Prostate gland (tissue), 2 donors: ENCODE measurements at regions not wholly inside any gene's neighbourhood (a gene's known extent, or its start where the extent isn't known, plus 50 kb on each side); places are given as distances from the start of the nearest gene placed in this dataset.

Source experiments
- DNase-seq: peaks from one replicate; pipeline ENCODE4 v3.0.0-alpha.2; 2019; ENCODE audit warnings: low spot score
- H3K27ac ChIP-seq, 2 donors: fragments of 200-600 bp; sonication (generic); 2 replicates each; pipeline ENCODE4 v1.5.1; 2017 to 2019
- H3K27me3 ChIP-seq: fragments of 200-600 bp; sonication (generic); replicated peaks from 2 replicates; pipeline ENCODE4 v1.5.1; 2019; ENCODE audit not compliant: insufficient read depth
- H3K36me3 ChIP-seq, 2 donors: fragments of 200-600 bp; sonication (generic); 1 replicate in 1 of 2; 2 replicates in 1 of 2; pipeline versions ENCODE4 v1.5.1 to v1.8.1; 2017 to 2019
- H3K4me1 ChIP-seq: fragments of 200-600 bp; sonication (generic); replicated peaks from 2 replicates; pipeline ENCODE4 v1.5.1; 2019
- H3K4me3 ChIP-seq, 2 donors: fragments of 200-600 bp; sonication (generic); 2 replicates each; pipeline ENCODE4 v1.5.1; 2017 to 2019
- H3K9me3 ChIP-seq: fragments of 200-600 bp; sonication (generic); 2 replicates; pipeline ENCODE4 v1.5.1; 2017
- POLR2A ChIP-seq: fragments of 450-650 bp; IDR thresholded peaks from one replicate; pipeline ENCODE4 v1.6.1; 2016; ENCODE audit warnings: antibody characterized with exemption, mild to moderate bottlenecking
- POLR2AphosphoS5 ChIP-seq: sonication (generic); formaldehyde crosslinking; IDR thresholded peaks from one replicate; pipeline ENCODE4 v1.6.1; 2017; ENCODE audit warnings: antibody characterized with exemption
- WGBS: methylation state at CpG from one replicate; pipeline ENCODE4 v1.1.5; 2018; 5-methylcytosine and 5-hydroxymethylcytosine counted together
- intact Hi-C: fragments of 100-400 bp; cut with DNase I; formaldehyde crosslinking; loops from one replicate; pipeline ENCODE4 v1.14.2; 2022
- TF ChIP-seq, protein P1 (sequence below), 4 experiments: fragments of 200-600 bp in 2 of 4; fragments of 450-650 bp in 2 of 4; sonication (generic) in 2 of 4; IDR thresholded peaks; 1 replicate in 3 of 4; 2 replicates in 1 of 4; pipeline ENCODE4 v1.5.1; 2016 to 2019; ENCODE audit warnings: antibody characterized with exemption in 4 of 4, mild to moderate bottlenecking in 2 of 4, moderate library complexity in 2 of 4

DNA sequence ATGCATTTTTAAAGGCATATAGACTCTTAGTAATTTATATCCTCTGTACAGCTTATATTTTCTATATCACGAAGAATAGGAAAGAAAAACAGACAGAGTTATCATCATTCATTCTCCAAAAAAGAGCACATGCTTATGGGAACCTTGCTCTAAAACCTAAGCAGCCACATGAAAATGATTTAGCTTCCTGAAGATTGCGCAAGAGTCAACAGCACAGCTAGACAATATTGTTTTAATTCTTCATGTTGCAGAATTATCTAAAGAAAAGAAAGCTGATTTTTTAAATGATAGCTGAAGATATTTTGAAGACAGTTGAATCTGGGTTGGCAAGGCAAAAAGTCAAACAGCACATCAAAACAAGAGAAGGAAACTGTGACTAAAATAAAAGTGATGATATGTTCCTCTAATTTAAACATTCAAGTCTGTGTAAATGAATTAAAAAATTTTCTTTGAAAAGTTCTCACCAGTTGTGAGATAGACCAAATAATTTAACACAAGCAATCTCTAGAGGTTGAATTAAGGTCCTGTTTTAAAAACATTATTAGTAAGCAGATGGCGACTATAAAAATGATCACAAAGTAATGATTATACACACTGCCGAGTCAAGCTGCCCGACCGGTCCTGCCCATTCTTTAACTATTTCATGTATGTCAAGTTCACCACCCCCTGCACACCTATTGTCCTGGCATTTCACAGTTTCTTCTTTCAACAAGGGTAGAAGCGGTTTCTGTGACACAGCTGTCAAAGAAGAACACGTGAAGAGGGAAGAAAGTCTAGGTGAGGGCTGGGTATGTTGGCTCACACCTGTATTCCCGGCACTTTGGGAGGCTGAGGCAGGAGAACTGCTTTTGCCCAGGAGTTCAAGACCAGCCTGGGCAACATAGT, 74.2 kb upstream of the BHLHE40 start:
- H3K9me3 ChIP-seq = no peaks in the 10 kb centered on the region
- 36% methylated on average over 9 of the region's 9 CpGs for WGBS
- peak overlapping the region; percentile 45 to 46 for H3K27ac ChIP-seq
- H3K4me3 ChIP-seq = no peak overlapping the region
- DNase-seq = peak; percentile 48
- H3K27me3 ChIP-seq = no peaks in the 10 kb centered on the region
- intact Hi-C loops = no loop called here
- TF ChIP-seq, protein P1, sequence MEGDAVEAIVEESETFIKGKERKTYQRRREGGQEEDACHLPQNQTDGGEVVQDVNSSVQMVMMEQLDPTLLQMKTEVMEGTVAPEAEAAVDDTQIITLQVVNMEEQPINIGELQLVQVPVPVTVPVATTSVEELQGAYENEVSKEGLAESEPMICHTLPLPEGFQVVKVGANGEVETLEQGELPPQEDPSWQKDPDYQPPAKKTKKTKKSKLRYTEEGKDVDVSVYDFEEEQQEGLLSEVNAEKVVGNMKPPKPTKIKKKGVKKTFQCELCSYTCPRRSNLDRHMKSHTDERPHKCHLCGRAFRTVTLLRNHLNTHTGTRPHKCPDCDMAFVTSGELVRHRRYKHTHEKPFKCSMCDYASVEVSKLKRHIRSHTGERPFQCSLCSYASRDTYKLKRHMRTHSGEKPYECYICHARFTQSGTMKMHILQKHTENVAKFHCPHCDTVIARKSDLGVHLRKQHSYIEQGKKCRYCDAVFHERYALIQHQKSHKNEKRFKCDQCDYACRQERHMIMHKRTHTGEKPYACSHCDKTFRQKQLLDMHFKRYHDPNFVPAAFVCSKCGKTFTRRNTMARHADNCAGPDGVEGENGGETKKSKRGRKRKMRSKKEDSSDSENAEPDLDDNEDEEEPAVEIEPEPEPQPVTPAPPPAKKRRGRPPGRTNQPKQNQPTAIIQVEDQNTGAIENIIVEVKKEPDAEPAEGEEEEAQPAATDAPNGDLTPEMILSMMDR (IDR thresholded peaks at IDR 0.05) = no peak
- TF ChIP-seq POLR2AphosphoS5 (peak; percentile 53), POLR2A (no peak)
- H3K4me1 ChIP-seq = no peaks in the 10 kb centered on the region
- no peaks in the 10 kb centered on the region for H3K36me3 ChIP-seq

DNA sequence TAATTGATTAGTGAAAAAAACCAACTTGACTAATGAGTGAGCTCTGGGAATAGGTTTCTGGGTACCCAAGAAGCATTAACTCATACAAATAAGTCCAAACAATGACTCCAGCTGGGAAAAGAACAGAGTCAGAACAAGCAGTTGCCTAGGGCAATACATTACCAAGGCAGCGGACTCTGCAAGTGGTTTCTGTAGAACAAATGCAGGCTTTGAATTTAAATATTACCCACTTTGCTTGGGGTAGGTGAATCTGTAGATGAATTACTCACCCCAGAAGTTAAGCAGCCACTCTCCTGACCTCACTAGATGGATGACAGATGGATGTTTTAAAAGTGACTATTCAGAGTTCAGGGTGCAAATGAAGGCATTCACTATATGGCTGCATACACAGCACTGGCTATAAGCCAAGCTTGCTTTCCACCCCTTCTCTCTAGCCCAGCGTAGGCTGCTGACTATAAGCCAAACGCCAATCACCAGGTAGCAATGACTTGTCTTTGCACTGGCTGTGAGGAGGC, 73.1 kb upstream of the BHLHE40 start:
- DNase-seq = no peak
- no peak overlapping the region for H3K4me3 ChIP-seq
- no peaks in the 10 kb centered on the region for H3K4me1 ChIP-seq
- H3K9me3 ChIP-seq = no peaks in the 10 kb centered on the region
- no peaks in the 10 kb centered on the region for H3K36me3 ChIP-seq
- WGBS = 26% methylated on average over 3 of the region's 3 CpGs
- no peak for TF ChIP-seq POLR2A
- H3K27me3 ChIP-seq = no peaks in the 10 kb centered on the region
- peak overlapping the region in 1 of 2 donors; percentile 45 for H3K27ac ChIP-seq
- intact Hi-C loops = no loop called here

DNA sequence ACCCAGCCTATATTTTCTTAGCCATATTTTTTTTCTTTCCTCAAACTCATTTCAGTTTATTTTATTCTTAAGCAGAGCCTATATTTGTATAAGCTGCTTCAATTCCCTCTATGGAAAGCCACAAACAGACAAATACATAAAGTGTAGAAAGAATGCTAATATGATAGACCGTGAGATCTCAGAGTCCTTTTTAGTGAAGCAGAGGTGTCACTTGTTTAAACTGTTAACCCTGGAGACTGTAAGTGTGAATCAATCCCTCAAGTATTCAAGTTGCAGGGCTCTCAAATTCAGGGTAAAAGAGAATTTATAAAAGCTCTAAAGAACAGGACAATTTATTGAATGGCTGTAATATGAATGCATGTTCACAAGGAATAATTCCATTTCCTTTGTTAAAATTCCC, 72.2 kb upstream of the BHLHE40 start:
- no peaks in the 10 kb centered on the region for H3K9me3 ChIP-seq
- no peak for TF ChIP-seq POLR2AphosphoS5
- TF ChIP-seq, protein P1 (IDR thresholded peaks at IDR 0.05) = no peak
- no peak for TF ChIP-seq POLR2A
- DNase-seq = no peak
- H3K4me3 ChIP-seq = no peak overlapping the region
- no peaks in the 10 kb centered on the region for H3K4me1 ChIP-seq
- H3K27me3 ChIP-seq = no peaks in the 10 kb centered on the region
- no peaks in the 10 kb centered on the region for H3K36me3 ChIP-seq
- intact Hi-C loops = no loop called here
- 72% methylated on average over 1 of the region's 1 CpG for WGBS
- H3K27ac ChIP-seq = no peak overlapping the region

DNA sequence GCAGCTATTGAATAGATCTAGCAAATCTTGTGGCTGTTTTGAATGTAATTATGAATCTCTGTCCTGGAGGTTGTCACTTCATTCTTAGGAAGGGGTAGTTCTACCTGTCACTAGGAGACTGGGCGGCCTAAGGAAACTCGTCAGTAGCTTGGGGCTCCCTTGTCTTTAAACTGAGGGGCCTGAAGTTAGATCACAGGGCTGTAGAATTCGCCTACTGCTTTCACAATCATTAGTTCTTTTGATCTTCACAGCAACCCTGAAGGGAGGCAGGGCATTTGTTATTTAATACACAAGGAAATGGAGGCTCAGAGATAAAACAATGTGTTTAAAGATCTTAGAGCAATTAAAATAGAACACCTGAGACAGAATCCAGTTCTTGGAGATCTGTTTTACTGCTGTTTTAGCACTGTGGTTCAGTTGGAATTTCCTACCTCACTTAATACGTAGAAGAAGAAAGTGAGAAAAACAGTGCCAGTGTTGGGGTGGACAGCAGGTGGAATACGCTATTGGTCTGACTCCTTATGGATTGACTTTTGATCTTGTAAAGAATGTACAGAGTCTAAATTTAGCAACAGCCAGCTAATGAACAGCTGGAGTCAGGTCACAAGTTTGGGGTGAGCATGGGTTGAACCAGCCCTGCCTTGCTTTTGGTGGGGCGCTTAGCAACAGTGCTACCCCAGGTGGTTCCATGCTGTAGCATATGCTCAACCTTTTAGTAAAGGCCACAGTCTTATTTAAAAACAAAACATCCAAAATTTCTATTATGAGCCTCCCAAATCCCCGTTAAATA, 71.4 kb upstream of the BHLHE40 start:
- no peaks in the 10 kb centered on the region for H3K27me3 ChIP-seq
- no peak overlapping the region for H3K4me3 ChIP-seq
- H3K36me3 ChIP-seq = no peaks in the 10 kb centered on the region
- TF ChIP-seq, protein P1 (IDR thresholded peaks at IDR 0.05) = no peak
- TF ChIP-seq POLR2A = no peak
- no peak for TF ChIP-seq POLR2AphosphoS5
- WGBS = 86% methylated on average over 7 of the region's 7 CpGs
- no peaks in the 10 kb centered on the region for H3K4me1 ChIP-seq
- no peak for DNase-seq
- no peaks in the 10 kb centered on the region for H3K9me3 ChIP-seq
- no peak overlapping the region for H3K27ac ChIP-seq
- intact Hi-C loops = no loop called here

DNA sequence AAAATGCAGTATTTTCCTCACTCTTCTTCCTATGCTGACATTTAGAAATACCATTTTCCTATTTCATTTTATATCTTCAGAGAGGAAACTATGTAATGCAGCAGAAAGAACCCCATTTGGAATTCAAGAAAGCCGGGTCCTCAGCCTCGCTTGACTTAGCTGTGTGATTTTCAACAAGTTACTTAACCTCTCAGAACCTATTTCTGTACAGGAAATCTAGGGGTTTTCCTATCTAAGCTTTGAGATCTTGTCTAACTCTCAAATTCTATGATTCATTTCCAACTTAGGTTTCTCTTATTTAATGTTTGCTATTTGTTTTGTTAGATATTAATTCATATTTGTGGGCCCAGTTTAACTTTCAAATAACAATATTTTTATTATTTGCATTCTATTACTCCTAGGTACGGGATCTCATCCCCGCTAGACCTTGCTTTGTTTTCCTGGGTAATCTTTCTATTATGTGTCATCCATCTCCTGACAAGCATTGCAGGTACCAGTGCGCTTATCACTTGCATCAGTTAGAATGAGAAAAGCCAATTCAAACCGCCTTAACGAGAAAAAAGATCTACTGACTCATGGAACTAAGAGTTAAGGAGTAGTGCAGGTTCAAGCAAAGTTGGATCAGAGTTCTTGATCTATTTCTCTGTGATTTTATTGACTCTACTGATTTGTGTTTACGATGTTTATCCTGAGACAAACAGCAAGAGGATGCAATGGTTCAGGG, 70.6 kb upstream of the BHLHE40 start:
- no peak overlapping the region for H3K4me3 ChIP-seq
- intact Hi-C loops = no loop called here
- H3K27me3 ChIP-seq = no peaks in the 10 kb centered on the region
- DNase-seq = no peak
- H3K27ac ChIP-seq = no peak overlapping the region
- no peaks in the 10 kb centered on the region for H3K36me3 ChIP-seq
- H3K9me3 ChIP-seq = no peaks in the 10 kb centered on the region
- no peaks in the 10 kb centered on the region for H3K4me1 ChIP-seq
- TF ChIP-seq POLR2AphosphoS5 = no peak
- TF ChIP-seq, protein P1 (IDR thresholded peaks at IDR 0.05) = no peak
- TF ChIP-seq POLR2A = no peak
- WGBS = 85% methylated on average over 8 of the region's 8 CpGs
